A549 (cell line): ENCODE measurements at regions not wholly inside any gene's neighbourhood (a gene's known extent, or its start where the extent isn't known, plus 50 kb on each side); places are given as distances from the start of the nearest gene placed in this dataset.

ENCODE experiments used
- CHD4 ChIP-seq: fragments of 200-600 bp; sonication (generic); IDR thresholded peaks from 2 replicates; pipeline ENCODE4 v1.6.1; 2016; ENCODE audit warnings: antibody characterized with exemption, mild to moderate bottlenecking, borderline replicate concordance
- CTCF ChIP-seq: fragments of >200 bp; sonication (Bioruptor Twin); formaldehyde crosslinking; IDR thresholded peaks from 3 replicates; pipeline ENCODE4 v1.5.1; 2016
- E2F6 ChIP-seq: IDR thresholded peaks from 2 replicates; pipeline ENCODE4 v1.6.1; 2012; ENCODE audit warnings: low read depth, borderline replicate concordance
- MAZ ChIP-seq: fragments of 150-350 bp; IDR thresholded peaks from 2 replicates; pipeline ENCODE4 v1.6.1; 2014; ENCODE audit warnings: antibody characterized with exemption, low read depth, low read length, borderline replicate concordance

DNA sequence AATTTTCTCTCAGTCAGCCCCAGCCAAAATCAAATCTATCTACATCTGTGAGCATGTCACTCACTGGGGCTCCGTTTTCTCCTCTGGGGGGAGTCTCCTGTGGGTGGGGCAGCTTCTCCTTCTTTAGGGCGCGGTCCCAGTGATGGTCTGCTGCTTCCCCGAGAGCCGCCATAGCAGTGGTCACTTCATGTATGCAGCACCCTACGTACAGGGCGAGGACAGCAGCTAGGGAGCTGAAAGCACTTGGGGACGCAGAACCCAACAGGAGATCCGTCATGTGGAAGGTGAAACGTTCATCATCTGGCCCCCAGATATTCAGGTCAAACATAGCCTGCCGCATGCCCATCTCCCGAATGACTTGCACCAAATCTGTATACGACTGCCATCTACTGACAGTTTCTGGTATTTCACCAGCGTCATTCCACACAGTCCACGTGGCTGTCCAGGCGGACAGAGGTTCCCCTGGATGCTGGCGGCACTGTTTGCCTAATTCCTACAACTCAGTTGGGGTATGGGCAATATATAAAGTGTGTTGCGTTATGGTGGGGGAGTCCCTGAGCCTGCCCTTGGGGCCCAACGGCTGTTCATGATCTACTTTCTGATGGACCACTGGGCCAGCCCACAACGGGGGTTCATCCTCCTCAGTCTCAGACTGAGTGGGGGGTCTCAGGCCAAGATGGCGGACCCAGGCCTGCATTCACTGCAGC is 795.0 kb downstream of the EFNA5 start:
- TF ChIP-seq CHD4 = no peak
- TF ChIP-seq E2F6 = no peak
- peak; percentile 28; the same call in 2 of the 3 replicates for TF ChIP-seq CTCF
- no peak for TF ChIP-seq MAZ
